ENCODE measurements at regions not wholly inside any gene's neighbourhood (a gene's known extent, or its start where the extent isn't known, plus 50 kb on each side); places are given as distances from the start of the nearest gene placed in this dataset.

DNA sequence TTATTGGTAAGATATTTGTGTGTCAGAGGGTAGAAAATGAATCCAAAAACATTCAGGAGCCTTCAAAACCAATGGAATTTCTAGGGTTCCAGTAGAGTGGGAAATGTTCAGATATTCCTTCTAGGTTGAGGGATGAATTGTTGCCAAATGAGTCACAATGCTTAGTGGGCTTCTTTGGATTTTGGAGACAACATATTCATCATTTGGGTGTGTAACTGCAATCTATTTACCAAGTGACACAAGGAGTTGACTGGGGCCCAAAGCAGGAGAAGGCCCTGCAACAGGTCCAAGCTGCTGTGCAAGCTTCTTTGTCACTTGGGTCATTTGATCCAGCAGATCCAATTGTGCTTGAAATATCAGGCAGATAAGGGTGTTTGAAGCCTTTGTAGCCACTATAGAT, 551.5 kb upstream of the PITX2 start:
- TF ChIP-seq, protein P1, sequence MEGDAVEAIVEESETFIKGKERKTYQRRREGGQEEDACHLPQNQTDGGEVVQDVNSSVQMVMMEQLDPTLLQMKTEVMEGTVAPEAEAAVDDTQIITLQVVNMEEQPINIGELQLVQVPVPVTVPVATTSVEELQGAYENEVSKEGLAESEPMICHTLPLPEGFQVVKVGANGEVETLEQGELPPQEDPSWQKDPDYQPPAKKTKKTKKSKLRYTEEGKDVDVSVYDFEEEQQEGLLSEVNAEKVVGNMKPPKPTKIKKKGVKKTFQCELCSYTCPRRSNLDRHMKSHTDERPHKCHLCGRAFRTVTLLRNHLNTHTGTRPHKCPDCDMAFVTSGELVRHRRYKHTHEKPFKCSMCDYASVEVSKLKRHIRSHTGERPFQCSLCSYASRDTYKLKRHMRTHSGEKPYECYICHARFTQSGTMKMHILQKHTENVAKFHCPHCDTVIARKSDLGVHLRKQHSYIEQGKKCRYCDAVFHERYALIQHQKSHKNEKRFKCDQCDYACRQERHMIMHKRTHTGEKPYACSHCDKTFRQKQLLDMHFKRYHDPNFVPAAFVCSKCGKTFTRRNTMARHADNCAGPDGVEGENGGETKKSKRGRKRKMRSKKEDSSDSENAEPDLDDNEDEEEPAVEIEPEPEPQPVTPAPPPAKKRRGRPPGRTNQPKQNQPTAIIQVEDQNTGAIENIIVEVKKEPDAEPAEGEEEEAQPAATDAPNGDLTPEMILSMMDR (IDR thresholded peaks at IDR 0.05) = no peak
- no peak for TF ChIP-seq POLR2A (IDR thresholded peaks at IDR 0.05)

Measured in right lobe of liver (tissue), 4 donors.